NCI-H146 treated with DMSO at 0.1 percent for 48 hours (cell line): ENCODE measurements at regions not wholly inside any gene's neighbourhood (a gene's known extent, or its start where the extent isn't known, plus 50 kb on each side); places are given as distances from the start of the nearest gene placed in this dataset.

Source experiments
- DNase-seq: peaks from one replicate; lab custom pipeline; 2025; ENCODE audit not compliant: unreplicated experiment; lab: John Stamatoyannopoulos, UW

GRCh38 chr16:79272141-79272577 lies 328.4 kb downstream of the MAF start:
- no peak for DNase-seq

- DNase-seq: no peak
Measured at GRCh38 chr16:79271583-79271982, 329.0 kb downstream of the MAF start.

GRCh38 chr16:79270011-79270410 lies 330.5 kb downstream of the MAF start:
- no peak for DNase-seq

DNA sequence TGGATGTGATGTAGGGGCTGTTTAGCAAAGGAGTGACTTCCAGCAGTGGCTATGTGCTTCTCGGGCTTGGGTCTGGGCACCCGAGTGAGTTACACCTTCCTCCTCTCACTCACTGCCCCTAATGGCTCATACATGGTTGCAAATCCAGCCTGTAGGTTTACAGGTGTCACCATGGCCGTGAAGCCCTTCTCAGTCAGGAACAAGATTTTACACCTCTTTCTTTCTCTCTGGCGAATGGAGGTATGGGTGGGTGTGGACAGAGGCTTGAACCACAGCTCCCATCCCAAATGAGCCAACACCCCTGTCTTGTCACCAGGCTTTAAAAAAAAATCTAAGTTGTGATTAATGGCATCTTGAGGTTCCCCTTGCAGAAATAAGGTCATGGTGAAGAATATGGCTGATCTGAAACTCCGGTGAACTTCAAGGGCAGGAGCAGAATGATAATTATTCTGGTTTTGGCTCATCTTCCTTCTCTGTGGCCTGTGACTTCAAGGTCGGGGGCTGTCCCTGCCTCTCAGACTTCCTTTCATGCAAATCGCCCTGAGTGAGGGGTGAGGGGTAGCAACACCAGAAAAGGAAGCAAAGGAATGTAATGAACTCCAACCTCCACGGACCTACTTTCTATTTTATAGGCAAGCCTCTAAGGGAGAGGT lies 331.2 kb downstream of the MAF start:
- DNase-seq: no peak

DNA sequence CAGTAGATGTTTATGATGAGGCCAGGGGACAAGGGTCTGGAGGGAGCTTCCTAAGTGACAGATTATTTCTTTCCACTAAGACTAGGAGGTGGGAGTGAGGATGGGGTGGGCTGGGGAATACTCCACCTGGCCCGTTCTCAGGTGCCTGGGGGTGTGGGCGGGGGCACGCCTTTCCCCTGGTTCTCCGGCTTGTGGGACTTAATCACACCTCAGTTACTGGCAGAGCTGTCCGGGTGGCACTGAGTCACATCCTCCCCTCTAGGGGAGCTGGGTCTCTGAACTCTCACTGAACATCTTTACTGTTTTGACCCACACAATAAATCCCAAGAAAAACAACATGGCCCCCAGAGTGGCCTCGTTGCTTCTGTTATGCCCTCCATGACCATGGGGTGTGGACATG lies 332.8 kb downstream of the MAF start:
- no peak for DNase-seq

DNA sequence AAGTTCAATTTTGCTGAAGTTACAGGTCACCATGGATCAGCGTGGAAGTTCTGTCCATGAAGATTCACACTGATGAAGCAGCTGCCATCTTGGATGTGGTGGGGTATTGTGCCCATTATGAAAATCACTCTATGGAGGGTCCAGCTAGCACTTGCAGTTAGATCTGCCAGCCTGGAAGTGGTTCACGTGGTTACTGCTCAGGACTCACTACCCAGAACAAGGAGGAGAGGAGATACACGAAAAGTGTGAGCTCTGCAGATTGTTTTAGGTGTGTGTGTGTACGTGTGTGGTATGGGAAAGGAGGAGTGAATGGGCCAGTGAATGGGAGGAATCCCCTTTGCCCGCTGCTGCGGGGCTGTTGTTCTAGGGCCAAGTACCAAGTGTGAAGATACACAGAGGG lies 333.4 kb downstream of the MAF start:
- DNase-seq: no peak

DNA sequence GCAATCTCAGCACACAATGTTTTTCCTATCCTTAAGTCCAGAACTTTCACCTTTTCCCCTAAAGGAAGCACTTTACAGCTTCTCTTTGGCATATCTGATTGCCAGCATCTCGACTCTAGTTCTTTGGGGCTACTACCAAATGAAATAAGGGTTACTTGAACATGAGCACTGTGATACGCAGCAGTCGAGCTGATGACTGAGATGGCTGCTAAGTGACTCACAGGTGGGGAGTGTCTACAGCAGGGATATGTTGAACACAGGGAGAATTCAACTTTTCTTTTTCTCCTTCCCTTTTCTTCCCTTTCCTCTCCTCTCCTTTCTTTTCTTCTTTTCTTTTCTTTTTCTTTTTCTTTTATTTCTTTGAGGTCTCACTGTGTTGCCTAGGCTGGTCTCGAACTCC lies 334.8 kb downstream of the MAF start:
- DNase-seq: no peak

DNA sequence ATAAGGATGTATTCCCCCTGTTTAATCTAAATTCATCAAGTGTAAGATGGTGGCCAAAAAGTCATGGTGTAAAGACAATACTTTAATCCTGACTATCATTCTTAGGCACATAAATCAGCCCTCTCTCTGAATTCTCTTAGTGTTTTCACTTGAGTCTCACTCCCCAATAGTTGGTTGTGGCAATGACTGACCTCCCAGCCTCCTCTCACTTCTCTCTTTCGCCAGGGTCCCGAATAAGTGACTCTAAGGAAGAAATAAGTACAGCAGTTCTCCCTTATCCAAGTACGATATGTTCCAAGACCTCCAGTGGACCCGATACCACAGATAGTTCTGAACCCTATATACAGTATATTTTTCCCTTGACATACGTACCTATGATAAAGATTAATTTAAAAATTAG lies 335.3 kb downstream of the MAF start:
- no peak for DNase-seq

GRCh38 chr16:79264237-79265109 lies 336.1 kb downstream of the MAF start:
- no peak for DNase-seq

DNA sequence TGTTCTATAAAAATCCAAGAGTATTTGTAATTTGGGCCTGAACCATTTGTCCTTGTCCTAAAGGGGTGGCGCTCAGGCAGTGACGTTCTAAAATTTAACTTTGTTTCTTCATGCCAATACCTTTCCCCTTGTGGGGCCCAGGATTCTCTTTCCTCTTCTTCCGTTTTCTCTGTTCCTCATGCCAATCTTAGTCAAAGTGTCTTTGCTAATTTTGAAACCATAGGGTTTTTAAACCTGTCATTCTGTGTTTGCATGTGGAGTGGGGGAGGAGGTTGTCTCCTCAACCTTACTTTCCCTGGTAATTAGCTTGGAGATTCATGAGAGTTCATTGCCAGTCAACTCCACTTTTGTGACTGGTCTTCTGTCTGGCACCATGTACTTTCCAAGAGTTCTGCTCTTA lies 337.1 kb downstream of the MAF start:
- no peak for DNase-seq
